ENCODE measurements at regions not wholly inside any gene's neighbourhood (a gene's known extent, or its start where the extent isn't known, plus 50 kb on each side); places are given as distances from the start of the nearest gene placed in this dataset.
"Not testable (repeated sequence)": the region's sequence is repeated elsewhere in the genome, so short reads cannot be mapped to it uniquely, and the experiment has no call there.

DNA sequence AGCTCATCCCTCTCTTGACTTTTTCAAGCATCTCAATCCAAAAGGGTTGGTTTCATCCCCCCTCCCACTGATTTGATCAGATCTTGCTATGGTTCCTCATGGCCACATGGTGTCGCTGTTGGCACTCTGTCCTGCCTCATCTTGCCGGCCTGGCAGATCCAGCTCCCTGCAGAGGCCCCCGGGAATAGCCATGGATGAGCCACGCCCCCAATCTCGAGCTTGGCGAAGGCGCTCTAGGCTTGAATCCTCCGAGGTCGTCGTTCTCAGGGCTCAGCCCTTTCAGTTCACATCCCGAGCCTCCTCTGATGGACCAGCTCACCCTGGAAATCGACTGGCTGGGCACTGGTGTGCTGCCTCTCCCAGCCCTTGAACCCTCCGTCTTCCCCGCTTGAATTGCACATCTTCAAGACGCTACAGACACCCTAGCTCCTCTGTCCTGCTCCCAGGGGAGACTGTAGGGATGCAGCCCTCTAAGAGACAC lies 628.7 kb downstream of the TYW1 start:
- peak; percentile 1 for DNase-seq

- no peak for DNase-seq
Observed at GRCh38 chr7:67631476-67631875, 634.8 kb downstream of the TYW1 start.

- no peak for DNase-seq
Observed at GRCh38 chr7:67635271-67635670, 638.6 kb downstream of the TYW1 start.

DNA sequence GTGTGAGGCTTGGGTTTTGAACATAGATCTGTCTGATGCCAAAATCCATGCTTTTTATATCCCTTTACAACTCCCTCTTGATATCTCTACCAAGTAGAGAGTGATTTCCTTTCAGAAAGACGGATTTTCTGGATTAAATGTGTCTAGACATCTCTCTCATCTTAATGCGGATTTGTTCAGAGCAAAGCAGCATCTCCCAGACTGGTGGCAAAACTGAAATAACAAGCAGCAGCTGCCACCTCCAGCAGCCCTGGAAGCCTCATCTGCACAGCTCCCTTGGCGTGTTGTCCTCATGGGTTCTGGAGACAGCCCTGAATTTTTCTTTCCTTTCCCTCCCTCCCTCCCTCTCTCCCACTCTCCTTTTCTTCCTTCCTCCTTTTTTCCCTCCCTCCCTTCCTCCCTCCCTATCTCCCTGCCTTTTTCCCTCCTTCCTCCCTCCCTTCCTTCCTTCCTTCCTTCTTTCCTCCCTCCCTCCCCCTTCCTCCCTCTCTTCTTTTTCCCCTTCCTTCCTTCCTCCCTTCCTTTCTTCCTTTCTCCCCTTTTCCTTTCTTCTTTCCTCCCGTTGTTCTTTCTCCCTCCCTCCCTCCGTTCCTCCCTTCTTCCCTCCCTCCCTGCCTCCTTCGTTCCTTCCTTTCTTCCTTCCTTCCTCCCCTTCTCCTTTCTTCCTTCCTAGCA lies 639.9 kb downstream of the TYW1 start:
- no peak for DNase-seq

GRCh38 chr7:67637023-67637358 lies 640.4 kb downstream of the TYW1 start:
- no peak for DNase-seq

- not testable (repeated sequence) for DNase-seq
Observed at GRCh38 chr7:67642542-67642941, 645.9 kb downstream of the TYW1 start.

- DNase-seq = no peak
Observed at GRCh38 chr7:67644151-67644550, 647.5 kb downstream of the TYW1 start.

- DNase-seq = no peak
Observed at GRCh38 chr7:67652937-67653336, 656.3 kb downstream of the TYW1 start.

DNA sequence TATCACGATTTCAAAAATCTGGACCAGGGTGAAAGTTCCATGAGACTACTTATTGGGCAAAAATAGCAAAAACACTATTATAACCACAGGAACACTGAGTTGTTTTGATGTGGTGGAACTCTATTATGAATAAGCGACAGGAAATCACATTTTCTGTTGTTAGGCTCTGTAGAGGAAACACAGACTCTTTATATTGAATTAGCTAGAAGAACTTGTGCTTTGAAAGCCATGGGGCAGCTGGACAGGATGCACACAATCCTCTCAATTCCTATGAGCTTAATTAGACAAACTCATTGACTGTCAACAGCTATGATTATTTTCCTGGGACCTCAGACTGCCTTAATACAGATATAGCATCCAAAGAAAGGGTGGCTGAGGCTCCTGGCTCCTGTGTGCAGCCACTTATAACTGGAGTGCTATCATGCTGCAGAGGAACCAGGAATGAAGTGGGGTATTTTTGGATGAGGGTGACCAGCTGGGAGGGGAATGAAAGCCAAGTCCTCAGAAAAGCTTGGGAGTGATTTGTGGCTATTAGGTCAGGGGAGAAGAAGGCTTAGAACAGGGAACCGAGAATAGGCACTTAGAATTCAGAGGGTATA lies 657.3 kb downstream of the TYW1 start:
- no peak for DNase-seq

DNA sequence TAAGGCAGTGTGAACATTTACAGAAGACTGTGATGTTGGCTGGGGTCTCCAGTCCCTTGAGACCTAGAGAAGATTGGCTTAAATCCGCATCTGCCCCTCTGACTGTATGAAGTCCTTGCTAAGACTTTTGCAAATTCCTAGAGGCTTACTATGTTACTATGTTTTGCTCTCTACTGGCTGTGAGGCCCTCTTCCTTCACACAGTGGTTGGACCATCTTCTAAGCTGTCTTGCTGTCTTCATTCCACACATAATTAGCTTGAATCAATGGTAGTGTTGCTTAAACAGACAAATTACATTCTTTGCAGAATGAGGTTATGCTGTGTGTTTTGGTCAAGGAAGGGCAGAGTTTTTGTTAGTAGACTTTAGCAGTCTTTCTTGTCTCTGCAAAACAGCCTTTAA lies 658.0 kb downstream of the TYW1 start:
- no peak for DNase-seq

- DNase-seq = no peak
Observed at GRCh38 chr7:67655168-67655567, 658.5 kb downstream of the TYW1 start.

DNA sequence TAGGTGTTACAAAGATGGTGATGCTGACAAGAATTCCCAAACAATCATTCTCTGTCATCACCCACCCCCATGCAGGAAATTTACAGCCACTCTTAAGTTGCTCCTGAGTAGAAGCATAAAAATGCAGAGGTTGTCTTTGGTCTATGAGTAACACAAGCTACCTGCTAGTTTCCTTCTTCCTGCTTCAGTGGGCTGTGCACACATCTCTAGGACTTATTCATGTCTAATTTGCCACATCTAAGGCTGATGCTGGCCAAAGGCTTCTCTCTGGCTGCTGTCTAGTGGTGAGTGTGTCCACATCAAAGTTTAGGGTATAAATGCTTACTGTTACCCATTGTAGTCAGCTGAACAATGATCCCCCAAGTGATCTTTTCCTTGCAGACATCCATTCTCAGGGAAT lies 662.5 kb downstream of the TYW1 start:
- no peak for DNase-seq

- no peak for DNase-seq
Observed at GRCh38 chr7:67662804-67663203, 666.2 kb downstream of the TYW1 start.

DNA sequence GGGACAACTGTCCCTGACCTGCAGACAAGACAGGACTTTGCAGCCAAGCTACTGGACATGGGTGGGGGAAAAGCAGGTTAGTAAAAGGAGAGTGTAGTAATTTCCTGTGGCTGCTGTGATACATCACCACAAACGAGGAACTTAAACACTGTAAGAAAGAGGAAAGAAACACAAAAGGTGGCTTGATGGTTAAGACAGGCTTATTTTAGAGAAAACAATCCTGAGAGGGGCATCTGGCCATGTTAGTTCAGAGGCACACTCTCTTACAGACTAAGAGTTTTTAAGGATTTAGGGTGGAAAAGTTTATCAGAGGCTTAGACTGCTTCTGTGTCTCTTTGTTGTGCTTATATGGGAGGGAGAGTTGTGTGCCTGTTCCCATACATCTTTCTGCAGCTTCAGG lies 667.0 kb downstream of the TYW1 start:
- no peak for DNase-seq

GRCh38 chr7:67666359-67666758 lies 669.7 kb downstream of the TYW1 start:
- not testable (repeated sequence) for DNase-seq

DNA sequence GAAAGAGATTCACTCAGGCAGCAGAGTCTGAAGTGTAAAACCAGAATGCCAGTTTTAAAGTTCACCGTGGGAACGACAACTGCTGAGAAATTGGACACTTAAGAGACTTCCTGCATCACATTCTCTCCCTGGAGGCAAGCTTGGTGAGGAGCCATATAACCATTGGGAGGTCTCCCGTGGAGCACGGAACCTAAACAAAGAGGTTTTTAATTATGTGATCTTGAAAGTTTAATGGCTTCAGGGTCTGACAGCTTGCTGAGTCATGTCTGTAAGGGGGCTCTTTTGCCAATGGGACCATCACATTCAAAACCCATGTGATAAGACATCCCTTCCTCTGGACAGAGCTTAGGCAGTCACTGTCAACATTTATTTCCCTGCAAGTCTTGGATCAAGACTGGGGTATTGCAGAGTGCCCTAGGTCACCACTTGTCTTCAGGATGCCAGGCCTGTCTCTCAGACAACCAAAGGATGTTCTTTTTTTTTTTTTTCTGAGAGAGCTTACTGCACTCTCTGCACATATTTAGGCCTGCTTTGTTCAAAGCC lies 674.4 kb downstream of the TYW1 start:
- DNase-seq = no peak

DNA sequence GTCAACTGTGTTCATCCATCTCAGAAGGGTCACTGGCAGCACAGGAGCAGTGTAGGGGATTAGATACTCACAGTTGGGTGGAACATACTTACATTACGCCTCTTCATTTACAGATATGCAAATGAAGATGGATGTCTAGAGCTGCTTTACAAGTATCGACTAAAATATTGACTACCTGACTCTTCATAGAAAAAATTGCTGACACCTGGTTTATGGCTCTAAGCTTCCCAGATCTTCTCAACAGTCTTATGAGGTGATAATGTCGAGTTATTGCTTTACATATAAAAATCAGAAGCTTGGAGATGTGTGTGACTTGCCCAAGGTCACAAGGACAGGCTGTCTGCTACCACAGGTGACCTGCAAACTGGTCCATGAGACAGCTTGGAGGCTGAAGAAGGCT lies 677.2 kb downstream of the TYW1 start:
- DNase-seq = no peak

DNA sequence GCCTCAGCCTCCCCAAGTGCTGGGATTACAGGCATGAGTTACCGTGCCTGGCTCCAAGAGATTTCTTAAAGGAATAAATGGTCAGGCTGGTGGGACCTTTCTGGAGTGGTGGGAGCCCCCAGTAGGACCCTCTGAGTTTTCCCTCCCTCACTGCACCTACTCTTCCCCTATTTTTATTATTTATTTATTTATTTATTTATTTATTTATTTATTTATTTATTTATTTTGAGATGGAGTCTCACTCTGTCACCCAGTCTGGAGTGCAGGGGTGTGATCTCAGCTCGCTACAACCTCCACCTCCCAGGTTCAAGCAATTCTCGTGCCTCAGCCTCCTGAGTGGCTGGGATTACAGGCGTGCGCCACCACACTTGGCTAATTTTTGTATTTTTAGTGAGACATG lies 678.2 kb downstream of the TYW1 start:
- DNase-seq = not testable (repeated sequence)

- no peak for DNase-seq
Observed at GRCh38 chr7:67675971-67676370, 679.3 kb downstream of the TYW1 start.

GRCh38 chr7:67678419-67678818 lies 681.8 kb downstream of the TYW1 start:
- no peak for DNase-seq

DNA sequence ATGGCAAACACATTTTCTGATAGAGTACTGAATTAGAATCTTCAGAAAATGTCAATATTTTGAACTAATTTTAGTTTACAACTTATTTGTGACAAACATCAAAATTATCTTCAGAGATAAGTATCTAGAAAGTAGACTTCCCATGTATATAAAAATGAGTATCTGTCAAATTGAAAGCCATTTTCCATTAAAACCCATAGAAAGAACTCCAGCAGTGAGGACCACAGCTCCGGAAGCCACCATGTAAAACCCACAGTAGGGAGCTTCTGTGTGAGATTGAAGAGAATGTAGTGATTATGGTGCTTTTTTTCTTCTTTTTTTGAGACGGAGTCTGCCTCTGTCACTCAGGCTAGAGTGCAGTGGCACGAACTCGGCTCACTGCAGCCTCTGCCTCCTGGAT lies 687.0 kb downstream of the TYW1 start:
- no peak for DNase-seq

DNA sequence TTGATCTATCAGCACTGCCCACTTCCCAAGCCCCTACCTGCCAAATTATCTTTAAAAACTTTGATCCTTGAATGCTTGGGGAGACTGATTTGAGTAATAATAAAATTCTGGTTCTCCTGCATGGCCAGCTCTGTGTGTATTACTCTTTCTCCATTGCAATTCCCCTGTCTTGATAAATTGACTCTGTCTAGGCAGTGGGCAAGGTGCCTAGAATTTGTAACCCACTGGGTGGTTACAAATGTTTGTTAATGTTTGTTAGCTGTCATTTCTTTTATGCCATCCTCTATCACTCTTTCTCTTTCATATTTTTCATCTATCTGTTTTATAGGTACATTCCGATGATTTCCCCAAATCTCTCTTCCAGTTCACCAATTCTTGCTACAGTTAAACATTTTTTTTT lies 694.1 kb downstream of the TYW1 start:
- DNase-seq = no peak

DNA sequence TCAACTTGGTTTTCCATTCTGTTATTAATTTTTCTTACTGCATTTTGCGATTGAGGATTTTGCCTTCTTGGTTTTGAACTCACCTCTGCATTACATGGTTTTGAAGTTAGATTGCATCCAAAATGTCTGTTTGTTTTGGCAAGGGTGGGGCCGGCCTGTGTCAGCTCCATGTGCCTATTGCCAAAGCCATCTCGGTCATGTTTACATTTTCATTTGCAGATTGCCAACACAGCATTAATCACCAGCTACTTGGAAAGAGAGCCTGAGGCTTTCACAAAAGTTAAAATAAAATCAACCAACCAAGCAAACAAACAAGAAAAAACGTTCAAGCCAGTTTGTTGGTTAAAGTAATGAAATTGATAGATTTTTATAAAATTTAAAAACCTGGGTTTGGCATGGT lies 695.8 kb downstream of the TYW1 start:
- no peak for DNase-seq

DNA sequence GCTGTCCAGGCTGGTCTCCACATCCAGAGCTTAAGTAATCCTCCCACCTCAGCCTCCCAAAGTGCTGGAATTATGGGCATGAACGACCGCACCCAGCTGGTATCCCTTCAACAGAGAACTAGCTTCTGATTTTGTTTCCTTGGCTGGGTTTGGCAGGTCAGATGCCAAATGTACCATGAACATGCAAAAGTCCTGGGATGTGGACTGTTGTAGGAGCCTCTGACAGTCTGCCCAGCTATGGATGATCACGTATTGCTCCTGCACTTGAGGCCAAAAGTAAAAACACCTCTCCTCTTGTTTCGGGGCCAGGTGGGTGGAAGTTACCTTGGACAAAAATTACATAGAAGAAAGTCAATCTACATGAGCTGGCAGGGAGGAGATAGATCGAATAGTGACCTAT lies 699.5 kb downstream of the TYW1 start:
- DNase-seq = no peak

DNA sequence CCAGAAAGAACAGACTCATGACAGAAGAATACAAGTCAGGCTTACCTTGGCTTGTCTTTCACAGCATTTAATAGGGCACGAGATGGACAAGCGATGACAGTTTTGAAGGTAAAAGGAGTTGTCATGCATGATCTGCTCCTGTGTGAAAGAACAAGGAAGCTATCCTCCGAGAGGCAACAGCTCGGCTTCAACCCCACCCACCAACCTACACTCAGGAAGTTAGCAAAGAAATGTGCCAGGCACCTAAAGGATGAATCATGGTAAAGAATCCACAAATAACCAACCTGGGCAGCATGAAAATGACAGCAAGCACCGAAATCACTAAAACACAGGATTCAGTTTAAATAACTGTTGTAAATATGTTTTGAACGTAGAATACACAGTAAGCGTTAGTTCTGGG lies 700.2 kb downstream of the TYW1 start:
- no peak for DNase-seq

Data from CD4-positive, alpha-beta T cell treated with Interleukin-17A for 1 hour (primary cell).